ENCODE measurements at regions not wholly inside any gene's neighbourhood (a gene's known extent, or its start where the extent isn't known, plus 50 kb on each side); places are given as distances from the start of the nearest gene placed in this dataset.

DNA sequence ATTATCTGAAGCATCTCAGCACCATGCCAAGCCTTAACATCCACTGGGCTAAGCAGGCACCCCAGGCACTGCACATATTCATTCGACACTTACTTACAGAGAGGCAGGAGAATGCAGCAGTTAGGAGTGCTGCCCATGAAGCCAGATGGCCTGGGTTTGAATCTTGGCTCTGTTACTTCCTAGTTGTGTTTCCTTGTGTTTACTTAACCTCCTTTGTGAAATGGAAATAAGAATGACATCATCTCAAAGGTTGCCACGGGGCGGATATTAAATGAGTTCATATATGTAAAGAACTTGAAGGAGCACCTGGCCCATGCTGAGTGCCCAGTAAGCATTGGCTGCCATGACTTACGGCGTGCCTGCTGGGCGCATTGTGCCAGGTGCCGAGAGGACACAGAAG lies 565.2 kb downstream of the CDK5RAP2 start:
- H3K4me1 ChIP-seq (ENCODE audit: control insufficient read depth in 1 of 2, insufficient read depth in 2 of 2, low read length in 2 of 2), result peaks cover 0 to 6% of the 10 kb centered on the region in 2 experiments
- no peak overlapping the region for H3K9ac ChIP-seq (ENCODE audit: low read length)
- H2BK12ac ChIP-seq (ENCODE audit: low read length), result no peak overlapping the region
- WGBS (ENCODE audit: extremely low coverage, insufficient coverage, insufficient read length), result no CpG with 5 or more reads among the region's 7 CpGs
- H3K79me1 ChIP-seq (ENCODE audit: low read length), result no peaks in the 10 kb centered on the region
- no peak overlapping the region for H4K8ac ChIP-seq (ENCODE audit: low read depth, low read length)
- H3K27ac ChIP-seq (ENCODE audit: low read depth, low read length), result no peak overlapping the region
- H3K23ac ChIP-seq (ENCODE audit: low read length), result no peak overlapping the region
- no peak overlapping the region for H2AFZ ChIP-seq (ENCODE audit: insufficient read depth, low read length, poor library complexity)
- H3K4me3 ChIP-seq (ENCODE audit: low read depth, low read length), result no peak overlapping the region
- no peak overlapping the region for H2BK5ac ChIP-seq (ENCODE audit: low read depth, low read length, poor library complexity)
- no peak overlapping the region for H3K4me2 ChIP-seq (ENCODE audit: low read length)
- H2AK5ac ChIP-seq (ENCODE audit: low read length), result no peak overlapping the region
- H3K36me3 ChIP-seq (ENCODE audit: control insufficient read depth in 1 of 2, insufficient read depth in 2 of 2, low read length in 2 of 2), result no peaks in the 10 kb centered on the region
- no peak for DNase-seq
- H3K9me3 ChIP-seq (ENCODE audit: insufficient read depth, low read depth, low read length), result no peaks in the 10 kb centered on the region
- no peak overlapping the region for H4K91ac ChIP-seq (ENCODE audit: low read depth, low read length)
- H3K79me2 ChIP-seq (ENCODE audit: control insufficient read depth, insufficient read depth, low read length, poor library complexity), result no peaks in the 10 kb centered on the region
- no peak overlapping the region for H4K12ac ChIP-seq (ENCODE audit: low read depth, low read length)
- no peak overlapping the region for H3K14ac ChIP-seq (ENCODE audit: low read length)
- no peak overlapping the region for H3K4ac ChIP-seq (ENCODE audit: low read depth, low read length)
- H2BK120ac ChIP-seq (ENCODE audit: insufficient read depth, low read length, poor library complexity), result no peak overlapping the region
- H3K27me3 ChIP-seq (ENCODE audit: insufficient read depth, low read length), result no peaks in the 10 kb centered on the region
- no peak overlapping the region for H3K18ac ChIP-seq (ENCODE audit: low read length)

DNA sequence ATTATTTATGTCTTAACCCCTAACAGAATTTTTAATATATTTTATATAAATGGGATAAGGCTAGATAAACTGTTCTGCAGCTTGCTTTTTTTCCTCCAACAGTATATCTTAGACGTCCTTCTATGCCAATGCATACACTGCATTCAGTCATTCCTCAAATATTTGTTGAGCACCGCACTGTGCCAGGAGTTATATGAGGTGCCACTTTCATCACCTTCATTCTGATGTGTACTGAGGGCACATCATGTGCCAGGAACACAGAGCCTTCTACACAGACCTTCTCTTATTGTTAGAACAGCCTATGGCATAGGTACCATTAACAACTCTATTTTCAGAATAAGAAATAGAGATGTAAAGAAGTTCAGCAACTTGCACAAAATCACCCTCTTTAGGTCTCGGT lies 570.1 kb downstream of the CDK5RAP2 start:
- Histone ChIP-seq H3K27ac (ENCODE audit: low read depth, low read length) (no peak overlapping the region), H3K9me3 (ENCODE audit: insufficient read depth, low read depth, low read length) (no peaks in the 10 kb centered on the region), H3K4ac (ENCODE audit: low read depth, low read length) (no peak overlapping the region), H2AFZ (ENCODE audit: insufficient read depth, low read length, poor library complexity) (no peak overlapping the region), H4K91ac (ENCODE audit: low read depth, low read length) (no peak overlapping the region), H4K12ac (ENCODE audit: low read depth, low read length) (no peak overlapping the region), H3K27me3 (ENCODE audit: insufficient read depth, low read length) (no peaks in the 10 kb centered on the region), H4K8ac (ENCODE audit: low read depth, low read length) (no peak overlapping the region), H2BK5ac (ENCODE audit: low read depth, low read length, poor library complexity) (no peak overlapping the region), H3K79me2 (ENCODE audit: control insufficient read depth, insufficient read depth, low read length, poor library complexity) (no peaks in the 10 kb centered on the region), H3K4me3 (ENCODE audit: low read depth, low read length) (no peak overlapping the region), H3K18ac (ENCODE audit: low read length) (no peak overlapping the region), H3K36me3 (ENCODE audit: control insufficient read depth in 1 of 2, insufficient read depth in 2 of 2, low read length in 2 of 2) (no peaks in the 10 kb centered on the region), H3K9ac (ENCODE audit: low read length) (no peak overlapping the region), H3K23ac (ENCODE audit: low read length) (no peak overlapping the region), H3K4me1 (ENCODE audit: control insufficient read depth in 1 of 2, insufficient read depth in 2 of 2, low read length in 2 of 2) (no peaks in the 10 kb centered on the region), H3K79me1 (ENCODE audit: low read length) (no peaks in the 10 kb centered on the region), H3K4me2 (ENCODE audit: low read length) (no peak overlapping the region), H2BK12ac (ENCODE audit: low read length) (no peak overlapping the region), H3K14ac (ENCODE audit: low read length) (no peak overlapping the region), H2AK5ac (ENCODE audit: low read length) (no peak overlapping the region), H2BK120ac (ENCODE audit: insufficient read depth, low read length, poor library complexity) (no peak overlapping the region)
- DNase-seq, result no peak
- no CpG with 5 or more reads among the region's 3 CpGs for WGBS (ENCODE audit: extremely low coverage, insufficient coverage, insufficient read length)

DNA sequence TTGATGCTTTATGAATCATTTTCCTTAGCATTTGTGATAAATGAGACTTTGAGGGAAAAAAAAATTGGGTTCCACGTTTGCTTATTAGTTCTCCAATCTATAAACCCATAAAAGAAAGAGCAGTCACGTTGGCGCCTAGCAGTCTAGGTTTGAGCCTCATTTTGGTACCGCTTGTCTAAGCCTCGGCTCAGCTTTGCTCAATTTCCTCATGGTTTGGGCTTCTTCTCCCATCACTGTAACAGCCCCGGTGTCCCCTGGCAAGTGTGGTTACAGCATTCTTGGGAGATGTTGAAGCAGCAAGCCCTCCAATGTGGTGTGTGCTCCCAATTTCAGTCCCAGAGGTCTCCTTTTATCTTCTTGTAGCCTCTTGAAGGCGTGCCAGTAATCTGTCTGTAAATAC lies 578.4 kb downstream of the CDK5RAP2 start:
- Histone ChIP-seq H2BK5ac (ENCODE audit: low read depth, low read length, poor library complexity) (no peak overlapping the region), H2BK120ac (ENCODE audit: insufficient read depth, low read length, poor library complexity) (no peak overlapping the region), H3K79me2 (ENCODE audit: control insufficient read depth, insufficient read depth, low read length, poor library complexity) (no peaks in the 10 kb centered on the region), H3K79me1 (ENCODE audit: low read length) (no peaks in the 10 kb centered on the region), H3K4ac (ENCODE audit: low read depth, low read length) (no peak overlapping the region), H3K9ac (ENCODE audit: low read length) (no peak overlapping the region), H3K27me3 (ENCODE audit: insufficient read depth, low read length) (no peaks in the 10 kb centered on the region), H4K8ac (ENCODE audit: low read depth, low read length) (no peak overlapping the region), H4K12ac (ENCODE audit: low read depth, low read length) (no peak overlapping the region), H3K4me1 (ENCODE audit: control insufficient read depth in 1 of 2, insufficient read depth in 2 of 2, low read length in 2 of 2) (peaks cover 0 to 4% of the 10 kb centered on the region in 2 experiments), H3K36me3 (ENCODE audit: control insufficient read depth in 1 of 2, insufficient read depth in 2 of 2, low read length in 2 of 2) (no peaks in the 10 kb centered on the region), H3K4me3 (ENCODE audit: low read depth, low read length) (no peak overlapping the region), H3K18ac (ENCODE audit: low read length) (no peak overlapping the region), H3K14ac (ENCODE audit: low read length) (no peak overlapping the region), H3K23ac (ENCODE audit: low read length) (no peak overlapping the region), H3K27ac (ENCODE audit: low read depth, low read length) (no peak overlapping the region), H3K4me2 (ENCODE audit: low read length) (no peak overlapping the region), H2AFZ (ENCODE audit: insufficient read depth, low read length, poor library complexity) (no peak overlapping the region), H2BK12ac (ENCODE audit: low read length) (no peak overlapping the region), H4K91ac (ENCODE audit: low read depth, low read length) (no peak overlapping the region), H2AK5ac (ENCODE audit: low read length) (no peak overlapping the region), H3K9me3 (ENCODE audit: insufficient read depth, low read depth, low read length) (no peaks in the 10 kb centered on the region)
- WGBS (ENCODE audit: extremely low coverage, insufficient coverage, insufficient read length), result no CpG with 5 or more reads among the region's 7 CpGs
- DNase-seq, result no peak

DNA sequence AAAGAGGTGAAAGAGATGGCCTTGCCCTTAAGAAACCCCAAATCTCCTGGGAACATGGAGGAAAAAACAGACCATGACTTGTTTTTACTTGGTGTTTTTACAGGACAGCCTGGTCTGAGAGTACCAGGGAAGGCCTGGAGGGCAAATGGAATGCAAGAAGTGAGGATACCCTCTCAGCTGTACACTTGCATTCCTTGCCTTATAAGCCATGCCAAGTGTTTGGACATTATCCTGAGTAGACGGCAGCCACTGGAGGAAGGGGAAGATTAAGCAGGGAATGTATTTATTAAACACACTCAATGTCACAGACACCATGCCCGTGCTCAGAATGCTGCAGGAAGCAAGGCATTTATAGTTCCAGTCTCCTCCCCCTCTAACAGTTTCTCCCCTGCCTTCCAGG lies 581.4 kb downstream of the CDK5RAP2 start:
- no peak overlapping the region for H4K12ac ChIP-seq (ENCODE audit: low read depth, low read length)
- no peak overlapping the region for H3K27ac ChIP-seq (ENCODE audit: low read depth, low read length)
- no peak overlapping the region for H3K4me3 ChIP-seq (ENCODE audit: low read depth, low read length)
- H3K9ac ChIP-seq (ENCODE audit: low read length), result no peak overlapping the region
- no peak overlapping the region for H2BK5ac ChIP-seq (ENCODE audit: low read depth, low read length, poor library complexity)
- no peak for DNase-seq
- no peaks in the 10 kb centered on the region for H3K79me1 ChIP-seq (ENCODE audit: low read length)
- H3K4me2 ChIP-seq (ENCODE audit: low read length), result no peak overlapping the region
- no peak overlapping the region for H2AFZ ChIP-seq (ENCODE audit: insufficient read depth, low read length, poor library complexity)
- H3K27me3 ChIP-seq (ENCODE audit: insufficient read depth, low read length), result no peaks in the 10 kb centered on the region
- no peak overlapping the region for H3K23ac ChIP-seq (ENCODE audit: low read length)
- WGBS (ENCODE audit: extremely low coverage, insufficient coverage, insufficient read length), result no CpG with 5 or more reads among the region's 2 CpGs
- H2BK12ac ChIP-seq (ENCODE audit: low read length), result no peak overlapping the region
- no peak overlapping the region for H3K14ac ChIP-seq (ENCODE audit: low read length)
- H2AK5ac ChIP-seq (ENCODE audit: low read length), result no peak overlapping the region
- no peak overlapping the region for H3K4ac ChIP-seq (ENCODE audit: low read depth, low read length)
- no peak overlapping the region for H4K8ac ChIP-seq (ENCODE audit: low read depth, low read length)
- no peaks in the 10 kb centered on the region for H3K36me3 ChIP-seq (ENCODE audit: control insufficient read depth in 1 of 2, insufficient read depth in 2 of 2, low read length in 2 of 2)
- H3K9me3 ChIP-seq (ENCODE audit: insufficient read depth, low read depth, low read length), result no peaks in the 10 kb centered on the region
- H4K91ac ChIP-seq (ENCODE audit: low read depth, low read length), result no peak overlapping the region
- no peak overlapping the region for H2BK120ac ChIP-seq (ENCODE audit: insufficient read depth, low read length, poor library complexity)
- H3K79me2 ChIP-seq (ENCODE audit: control insufficient read depth, insufficient read depth, low read length, poor library complexity), result no peaks in the 10 kb centered on the region
- peaks cover 0 to 4% of the 10 kb centered on the region in 2 experiments for H3K4me1 ChIP-seq (ENCODE audit: control insufficient read depth in 1 of 2, insufficient read depth in 2 of 2, low read length in 2 of 2)
- H3K18ac ChIP-seq (ENCODE audit: low read length), result no peak overlapping the region

Data from trophoblast cell (in vitro differentiated cells and primary cell).